GM19328 (cell line): ENCODE measurements at regions not wholly inside any gene's neighbourhood (a gene's known extent, or its start where the extent isn't known, plus 50 kb on each side); places are given as distances from the start of the nearest gene placed in this dataset.

Source experiments
- ATAC-seq: cut with Tn5 transposase; IDR thresholded peaks from one replicate; pipeline ENCODE4 v1.9.1; 2021; ENCODE audit warnings: mild to moderate bottlenecking, moderate library complexity; ENCODE audit not compliant: unreplicated experiment

GRCh38 chr13:78997902-78998629 is 339.1 kb upstream of the OBI1 start:
- no peak for ATAC-seq

- no peak for ATAC-seq
These were observed 334.8 kb upstream of the OBI1 start for GRCh38 chr13:78993792-78994191.

GRCh38 chr13:78981913-78982312 is 323.0 kb upstream of the OBI1 start:
- ATAC-seq, result no peak

GRCh38 chr13:78979349-78979748 is 320.4 kb upstream of the OBI1 start:
- ATAC-seq, result no peak

- peak; percentile 95 for ATAC-seq
These were observed 319.5 kb upstream of the OBI1 start for GRCh38 chr13:78978381-78978998.

- ATAC-seq, result no peak
These were observed 318.4 kb upstream of the OBI1 start for GRCh38 chr13:78977311-78977710.

GRCh38 chr13:78976696-78977095 is 317.7 kb upstream of the OBI1 start:
- ATAC-seq, result no peak

- no peak for ATAC-seq
These were observed 313.6 kb upstream of the OBI1 start for GRCh38 chr13:78972561-78972960.

GRCh38 chr13:78971355-78972025 is 312.5 kb upstream of the OBI1 start:
- no peak for ATAC-seq

GRCh38 chr13:78960881-78961280 is 301.9 kb upstream of the OBI1 start:
- ATAC-seq, result no peak

- no peak for ATAC-seq
These were observed 299.1 kb upstream of the OBI1 start for GRCh38 chr13:78958006-78958405.

- no peak for ATAC-seq
These were observed 281.6 kb upstream of the OBI1 start for GRCh38 chr13:78940455-78941130.

GRCh38 chr13:78934336-78934735 is 275.4 kb upstream of the OBI1 start:
- ATAC-seq, result no peak

GRCh38 chr13:78915015-78915414 is 256.1 kb upstream of the OBI1 start:
- no peak for ATAC-seq

GRCh38 chr13:78913656-78914055 is 254.7 kb upstream of the OBI1 start:
- ATAC-seq, result no peak

GRCh38 chr13:78910147-78910546 is 251.2 kb upstream of the OBI1 start:
- no peak for ATAC-seq

GRCh38 chr13:78909276-78909675 is 250.3 kb upstream of the OBI1 start:
- ATAC-seq, result no peak

- no peak for ATAC-seq
These were observed 248.1 kb upstream of the OBI1 start for GRCh38 chr13:78907006-78907405.

- ATAC-seq, result no peak
These were observed 238.2 kb upstream of the OBI1 start for GRCh38 chr13:78897200-78897599.

GRCh38 chr13:78884571-78884970 is 225.6 kb upstream of the OBI1 start:
- ATAC-seq, result no peak

GRCh38 chr13:78881751-78882150 is 222.8 kb upstream of the OBI1 start:
- ATAC-seq, result no peak

GRCh38 chr13:78881054-78881453 is 222.1 kb upstream of the OBI1 start:
- ATAC-seq, result no peak
